GM18867 (cell line): ENCODE measurements at regions not wholly inside any gene's neighbourhood (a gene's known extent, or its start where the extent isn't known, plus 50 kb on each side); places are given as distances from the start of the nearest gene placed in this dataset.
"Not testable (repeated sequence)": the region's sequence is repeated elsewhere in the genome, so short reads cannot be mapped to it uniquely, and the experiment has no call there.

Source experiments
- ATAC-seq: cut with Tn5 transposase; IDR thresholded peaks from one replicate; pipeline ENCODE4 v1.9.1; 2021; ENCODE audit warnings: mild to moderate bottlenecking, moderate library complexity; ENCODE audit not compliant: unreplicated experiment

DNA sequence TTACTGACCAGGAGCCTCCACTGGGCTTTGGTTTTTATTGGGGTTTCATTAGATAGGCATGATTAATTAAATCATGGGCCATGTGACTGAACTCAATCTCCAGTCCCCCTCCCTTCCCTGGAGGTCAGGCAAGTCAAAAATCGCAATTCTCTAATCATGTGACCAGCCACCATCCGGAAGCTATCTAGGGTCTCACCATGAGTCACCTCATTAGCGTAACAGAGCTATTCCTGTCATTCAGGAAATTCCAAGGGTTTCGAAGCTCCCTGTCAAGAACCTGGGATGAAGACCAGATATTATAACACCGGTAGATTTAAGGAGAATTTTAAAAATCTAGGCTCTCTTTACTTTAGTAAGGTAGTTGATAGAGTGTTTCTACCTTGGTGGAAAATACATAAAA lies 180.3 kb upstream of the TCF4 start:
- no peak for ATAC-seq

GRCh38 chr18:55764386-55764785 lies 176.4 kb upstream of the TCF4 start:
- ATAC-seq = no peak

DNA sequence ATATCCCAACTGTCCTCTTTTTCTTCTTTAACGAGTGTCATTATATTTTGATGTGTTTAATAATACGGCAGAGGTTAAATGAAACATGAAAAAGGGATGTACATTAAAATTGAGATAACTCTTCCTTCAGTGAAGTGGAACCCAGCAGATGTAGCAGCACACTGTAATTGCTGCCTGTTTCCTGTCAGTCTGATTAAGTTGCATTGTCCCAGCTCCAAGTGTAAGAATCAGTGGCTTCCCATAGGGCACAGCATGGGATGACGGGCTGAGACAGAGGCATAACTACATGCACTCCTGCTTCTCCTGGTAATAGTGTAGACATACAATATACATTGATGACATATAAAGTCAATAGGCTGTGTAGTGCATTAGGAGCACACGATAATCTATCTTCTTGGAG lies 175.8 kb upstream of the TCF4 start:
- ATAC-seq = no peak

DNA sequence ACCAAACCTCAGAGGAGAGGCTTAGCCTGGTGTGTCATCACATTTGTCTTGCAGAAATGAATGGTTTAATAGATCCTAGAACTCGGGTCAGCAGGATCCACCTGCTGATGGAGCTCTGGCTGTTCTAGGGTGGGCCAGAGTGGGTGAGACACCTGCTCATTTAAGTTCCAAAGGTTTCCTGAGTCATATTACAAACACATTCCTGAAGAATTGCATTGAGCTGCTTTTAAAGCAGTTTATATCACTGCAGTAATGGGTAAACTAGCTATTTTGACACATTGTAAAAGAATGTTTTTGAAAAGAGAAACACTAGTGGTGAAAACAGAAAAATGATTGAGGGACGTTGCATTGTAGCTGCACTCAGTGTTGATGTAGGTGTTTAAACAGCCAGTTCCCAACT lies 175.3 kb upstream of the TCF4 start:
- no peak for ATAC-seq

DNA sequence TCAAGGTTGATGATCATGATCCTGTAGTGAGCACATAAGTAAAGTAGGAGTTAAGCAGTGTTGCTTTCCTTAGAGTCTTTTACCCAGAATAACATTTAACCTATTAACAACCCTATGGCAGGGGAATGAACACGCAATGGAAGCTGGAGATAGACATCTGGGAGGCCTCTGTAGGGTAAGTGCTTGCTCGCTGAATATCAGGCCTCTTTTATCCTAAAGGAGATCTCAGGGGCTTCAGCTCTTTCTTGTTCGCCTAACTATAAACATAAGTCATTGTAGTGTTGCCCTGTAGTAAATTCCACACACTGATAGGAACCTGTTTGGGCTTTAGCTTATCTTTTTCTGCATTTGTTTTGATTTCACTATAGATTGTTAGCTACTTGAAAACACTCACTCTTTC lies 174.4 kb upstream of the TCF4 start:
- no peak for ATAC-seq

DNA sequence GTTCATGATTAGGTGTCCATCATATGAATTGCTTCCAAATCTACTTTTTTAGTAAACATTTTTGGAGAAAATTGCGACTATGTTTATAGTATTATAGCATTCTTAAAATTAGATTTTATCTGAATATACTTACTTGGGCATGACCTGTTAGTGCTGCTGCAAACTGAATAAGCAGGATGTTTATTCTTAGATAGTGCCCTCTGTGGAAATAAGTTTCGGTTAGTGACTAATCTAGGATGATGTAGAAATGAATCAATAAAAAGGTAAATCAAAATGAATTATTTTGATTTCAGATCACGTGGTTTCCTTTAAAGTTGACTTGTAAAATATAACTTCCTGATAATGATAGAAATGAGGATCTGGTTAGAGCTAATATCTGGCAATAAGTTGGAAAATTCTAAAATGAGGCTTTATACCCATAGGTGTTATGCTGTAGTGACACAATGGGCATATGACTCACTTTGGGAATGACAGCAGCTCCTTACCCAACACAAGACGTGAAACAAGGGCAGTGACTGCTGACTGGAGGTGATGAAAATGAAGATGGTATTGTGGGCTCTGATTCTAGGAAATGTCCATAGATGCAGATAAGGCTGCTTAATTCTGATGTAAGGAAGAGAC lies 165.8 kb upstream of the TCF4 start:
- no peak for ATAC-seq

- ATAC-seq = no peak
Measured at GRCh38 chr18:55751476-55751875, 163.5 kb upstream of the TCF4 start.

DNA sequence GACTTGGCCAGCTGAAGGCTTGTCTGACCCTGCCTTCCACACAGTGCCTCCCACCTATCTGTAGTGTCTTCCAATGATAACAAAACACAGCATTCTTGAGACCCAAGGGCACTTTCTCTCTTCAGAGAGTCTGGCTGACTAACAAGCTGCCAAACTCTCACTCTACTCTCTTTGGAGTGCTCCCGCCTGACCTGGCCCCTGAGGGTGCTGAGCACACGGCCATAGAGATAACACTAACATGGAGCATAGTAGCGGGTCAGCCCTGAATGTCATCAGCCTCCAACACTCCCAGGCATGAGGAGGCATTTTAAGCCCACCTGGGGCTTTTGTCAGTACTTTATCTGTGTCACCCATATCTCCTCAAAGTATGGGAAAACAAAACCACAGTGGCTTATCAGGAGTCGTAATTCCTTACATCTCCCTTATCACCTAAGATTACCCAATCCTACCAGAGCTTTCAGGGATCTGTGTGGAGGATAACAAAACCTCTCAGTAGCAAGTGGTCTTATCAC lies 160.3 kb upstream of the TCF4 start:
- no peak for ATAC-seq

DNA sequence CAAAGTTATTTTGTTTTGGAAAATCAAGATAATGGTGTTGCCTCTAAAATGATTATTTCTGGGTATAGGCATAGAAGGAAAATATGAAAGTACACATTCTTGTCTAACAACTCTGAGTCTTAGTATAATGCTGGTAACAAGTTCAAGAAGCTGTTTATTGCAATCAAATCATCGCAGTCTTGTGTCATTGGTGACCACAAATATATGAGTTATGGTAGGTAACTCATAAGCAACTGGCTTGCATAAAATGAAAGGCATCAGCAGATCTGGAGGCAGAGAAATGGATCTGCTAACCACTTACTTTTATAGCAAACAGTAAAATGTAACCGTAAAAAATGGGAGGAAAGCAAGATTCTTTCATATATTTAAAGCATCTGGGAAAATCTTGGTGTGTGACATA lies 156.2 kb upstream of the TCF4 start:
- no peak for ATAC-seq

GRCh38 chr18:55743736-55744135 lies 155.7 kb upstream of the TCF4 start:
- no peak for ATAC-seq

- ATAC-seq = no peak
Measured at GRCh38 chr18:55743133-55743532, 155.1 kb upstream of the TCF4 start.

GRCh38 chr18:55739488-55739887 lies 151.5 kb upstream of the TCF4 start:
- ATAC-seq = no peak

- ATAC-seq = no peak
Measured at GRCh38 chr18:55738483-55739114, 150.6 kb upstream of the TCF4 start.

DNA sequence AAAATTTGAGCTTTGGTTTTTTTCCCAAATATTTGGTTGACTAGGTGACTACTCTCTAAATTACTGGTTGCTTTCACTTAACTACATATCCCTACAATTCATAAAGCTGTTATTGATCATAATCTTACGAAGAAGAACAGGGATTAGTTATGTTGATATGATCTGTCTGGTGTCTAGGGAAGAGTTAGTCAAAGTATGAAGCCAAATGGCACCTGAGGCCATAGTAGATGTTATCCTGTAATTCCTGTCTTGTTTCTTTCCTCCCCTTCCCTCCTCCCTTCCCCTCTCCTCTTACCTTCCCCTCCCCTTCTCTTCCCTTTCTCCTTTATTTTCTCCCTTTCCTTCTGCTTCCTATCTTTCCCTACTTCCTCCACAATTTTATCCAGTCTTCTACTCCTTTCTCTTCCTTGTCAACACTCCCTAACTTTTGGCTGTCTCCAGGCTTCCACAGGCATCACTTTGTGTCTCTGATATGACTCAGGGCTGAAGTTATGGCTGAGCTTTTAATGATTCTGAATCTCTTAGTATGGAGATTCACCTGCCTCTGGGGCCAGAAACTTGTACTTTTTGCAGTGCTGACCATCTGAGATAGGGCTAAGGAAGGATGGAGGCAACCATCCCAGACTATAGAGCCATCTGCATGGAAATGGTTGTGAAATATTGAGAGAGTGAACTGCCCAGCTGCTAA lies 149.9 kb upstream of the TCF4 start:
- no peak for ATAC-seq

- ATAC-seq = no peak
Measured at GRCh38 chr18:55737266-55737665, 149.3 kb upstream of the TCF4 start.

- no peak for ATAC-seq
Measured at GRCh38 chr18:55735969-55736368, 148.0 kb upstream of the TCF4 start.

DNA sequence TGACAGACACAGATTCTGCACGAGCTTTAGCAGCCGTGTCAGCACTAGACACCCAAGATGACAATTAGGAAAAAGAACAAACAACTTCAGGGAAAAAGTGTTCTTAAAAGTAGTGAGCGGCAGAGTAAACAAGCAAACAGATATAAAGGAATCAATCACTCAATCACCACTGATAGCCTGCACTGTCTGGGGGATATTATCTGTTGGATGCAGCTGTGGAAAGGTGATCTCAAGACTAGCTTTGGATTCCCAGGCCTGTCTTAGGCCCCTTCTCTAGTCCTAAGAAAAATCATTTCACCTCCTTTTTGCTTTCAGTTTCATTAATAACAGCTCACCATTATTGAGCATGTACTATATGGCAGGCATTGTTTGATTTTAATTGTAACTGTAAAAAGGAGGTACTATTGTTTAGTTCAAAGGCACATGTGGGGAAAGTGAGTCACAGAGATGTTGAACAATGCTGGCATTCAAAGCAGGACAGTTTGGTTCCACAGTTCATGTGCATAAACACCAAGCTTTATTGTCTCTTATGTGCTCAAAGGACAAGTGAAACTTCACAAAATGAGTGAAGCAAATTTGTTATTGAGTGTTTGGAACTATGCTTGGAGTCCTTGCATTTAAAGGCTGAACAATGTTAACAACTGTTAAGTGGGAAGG lies 147.3 kb upstream of the TCF4 start:
- no peak for ATAC-seq

GRCh38 chr18:55732227-55733106 lies 144.5 kb upstream of the TCF4 start:
- no peak for ATAC-seq

GRCh38 chr18:55731594-55732042 lies 143.6 kb upstream of the TCF4 start:
- ATAC-seq = no peak

DNA sequence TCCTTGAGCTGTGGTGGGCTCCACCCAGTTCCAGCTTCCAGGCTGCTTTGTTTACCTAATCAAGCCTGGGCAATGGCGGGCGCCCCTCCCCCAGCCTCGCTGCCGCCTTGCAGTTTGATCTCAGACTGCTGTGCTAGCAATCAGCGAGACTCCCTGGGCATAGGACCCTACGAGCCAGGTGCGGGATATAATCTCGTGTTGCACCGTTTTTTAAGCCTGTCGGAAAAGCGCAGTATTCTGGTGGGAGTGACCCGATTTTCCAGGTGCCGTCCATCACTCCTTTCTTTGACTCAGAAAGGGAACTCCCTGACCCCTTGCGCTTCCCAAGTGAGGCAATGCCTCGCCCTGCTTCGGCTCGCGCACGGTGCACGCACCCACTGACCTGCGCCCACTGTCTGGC lies 133.0 kb upstream of the TCF4 start:
- not testable (repeated sequence) for ATAC-seq

GRCh38 chr18:55713707-55714106 lies 125.7 kb upstream of the TCF4 start:
- ATAC-seq = no peak
